H1 (cell line): ENCODE measurements at regions not wholly inside any gene's neighbourhood (a gene's known extent, or its start where the extent isn't known, plus 50 kb on each side); places are given as distances from the start of the nearest gene placed in this dataset.

ENCODE experiments used
- CBX5 ChIP-seq: fragments of 300-800, 300-1000 bp; sonication (generic); IDR thresholded peaks from 2 replicates; pipeline ENCODE4 v1.7.1; 2016; ENCODE audit warnings: antibody characterized with exemption, low read length, low read depth
- CEBPB ChIP-seq: IDR thresholded peaks from 2 replicates; pipeline ENCODE4 v1.6.1; 2012; ENCODE audit warnings: low read depth, low read length
- CHD7 ChIP-seq: fragments of 300-600 bp; sonication (generic); IDR thresholded peaks from 2 replicates; pipeline ENCODE4 v1.7.1; 2012; ENCODE audit warnings: low read length, moderate library complexity, mild to moderate bottlenecking, inconsistent platforms; ENCODE audit not compliant: insufficient replicate concordance
- FOSL1 ChIP-seq: IDR thresholded peaks from 2 replicates; pipeline ENCODE4 v1.6.1; 2011; ENCODE audit warnings: mild to moderate bottlenecking, low read depth, low read length, moderate library complexity; ENCODE audit not compliant: insufficient read depth
- PHF8 ChIP-seq: fragments of 200-600 bp; sonication (generic); conservative IDR thresholded peaks from 2 replicates; pipeline ENCODE4 v1.7.1; 2012; ENCODE audit warnings: low read depth, mild to moderate bottlenecking, inconsistent platforms, low read length, moderate library complexity
- RBBP5 ChIP-seq: IDR thresholded peaks from 2 replicates; pipeline ENCODE4 v1.7.1; 2012; ENCODE audit warnings: low read depth, mild to moderate bottlenecking, inconsistent platforms, low read length, moderate library complexity, borderline replicate concordance
- SP1 ChIP-seq: IDR thresholded peaks from 2 replicates; pipeline ENCODE4 v1.6.1; 2011; ENCODE audit warnings: low read depth, low read length
- SP2 ChIP-seq: IDR thresholded peaks from 2 replicates; pipeline ENCODE4 v1.6.1; 2012; ENCODE audit warnings: mild to moderate bottlenecking, low read length, inconsistent platforms
- TAF1 ChIP-seq: IDR thresholded peaks from 2 replicates; pipeline ENCODE4 v1.6.1; 2011; ENCODE audit warnings: mild to moderate bottlenecking, low read depth, low read length
- YY1 ChIP-seq: IDR thresholded peaks from 2 replicates; pipeline ENCODE4 v1.6.1; 2011; ENCODE audit warnings: low read depth, mild to moderate bottlenecking, low read length

- TF ChIP-seq CHD7 = no peak
- TF ChIP-seq YY1 = no peak
- no peak for TF ChIP-seq RBBP5
- TF ChIP-seq SP1 = no peak
- TF ChIP-seq TAF1 = no peak
- TF ChIP-seq CEBPB = no peak
- TF ChIP-seq SP2 = no peak
- no peak for TF ChIP-seq PHF8
- TF ChIP-seq CBX5 = no peak
- no peak for TF ChIP-seq FOSL1
Observed at GRCh38 chr12:24482044-24482443, 466.9 kb downstream of the BCAT1 start (continued).
